H9 (cell line): ENCODE measurements at regions not wholly inside any gene's neighbourhood (a gene's known extent, or its start where the extent isn't known, plus 50 kb on each side); places are given as distances from the start of the nearest gene placed in this dataset.

ENCODE experiments used
- DNase-seq: peaks from one replicate; pipeline ENCODE4 v3.0.0-alpha.2; 2017
- H2AFZ ChIP-seq: one replicate; pipeline ENCODE4 v1.6.1; 2013; ENCODE audit warnings: mild to moderate bottlenecking, low read length, control low read depth, moderate library complexity
- H2AK5ac ChIP-seq: 2 replicates; pipeline ENCODE4 v1.6.1; 2013; ENCODE audit warnings: low read length, control low read depth, mixed read lengths; ENCODE audit not compliant: insufficient read length
- H2BK120ac ChIP-seq: one replicate; pipeline ENCODE4 v1.6.1; 2013; ENCODE audit warnings: low read depth, mild to moderate bottlenecking, low read length, control low read depth, inconsistent platforms; ENCODE audit not compliant: poor library complexity, severe bottlenecking
- H2BK12ac ChIP-seq: 2 replicates; pipeline ENCODE4 v1.6.1; 2013; ENCODE audit warnings: low read length, control low read depth, mixed read lengths, low read depth; ENCODE audit not compliant: insufficient read length
- H2BK15ac ChIP-seq: 2 replicates; pipeline ENCODE4 v1.6.1; 2013; ENCODE audit warnings: low read depth, low read length, control low read depth
- H2BK20ac ChIP-seq: one replicate; pipeline ENCODE4 v1.6.1; 2013; ENCODE audit warnings: low read depth, mild to moderate bottlenecking, low read length, control low read depth, inconsistent platforms; ENCODE audit not compliant: poor library complexity, severe bottlenecking
- H2BK5ac ChIP-seq: 2 replicates; pipeline ENCODE4 v1.6.1; 2013; ENCODE audit warnings: low read length, control low read depth, mixed read lengths; ENCODE audit not compliant: insufficient read length
- H3K14ac ChIP-seq: 2 replicates; pipeline ENCODE4 v1.6.1; 2013; ENCODE audit warnings: low read length, control low read depth; ENCODE audit not compliant: insufficient read depth
- H3K18ac ChIP-seq: 2 replicates; pipeline ENCODE4 v1.6.1; 2013; ENCODE audit warnings: low read depth, mild to moderate bottlenecking, mixed read lengths, low read length, control low read depth; ENCODE audit not compliant: insufficient read length
- H3K23ac ChIP-seq: 2 replicates; pipeline ENCODE4 v1.6.1; 2013; ENCODE audit warnings: low read length, control low read depth, mixed read lengths, low read depth; ENCODE audit not compliant: insufficient read length
- H3K23me2 ChIP-seq: 2 replicates; pipeline ENCODE4 v1.6.1; 2013; ENCODE audit warnings: low read depth, mild to moderate bottlenecking, mixed read lengths, low read length, control low read depth; ENCODE audit not compliant: insufficient read length, poor library complexity, severe bottlenecking
- H3K27ac ChIP-seq: 2 replicates; pipeline ENCODE4 v1.5.1; 2013; ENCODE audit warnings: low read length, control low read depth, mixed read lengths, low read depth; ENCODE audit not compliant: insufficient read length
- H3K27me3 ChIP-seq: 2 replicates; pipeline ENCODE4 v1.6.1; 2013; ENCODE audit warnings: low read length, control low read depth, inconsistent platforms; ENCODE audit not compliant: insufficient read depth
- H3K4ac ChIP-seq: 2 replicates; pipeline ENCODE4 v1.6.1; 2013; ENCODE audit warnings: low read depth, mild to moderate bottlenecking, control low read depth, inconsistent platforms, low read length, moderate library complexity
- H3K4me1 ChIP-seq: 2 replicates; pipeline ENCODE4 v1.6.1; 2013; ENCODE audit warnings: low read length, control low read depth, inconsistent platforms; ENCODE audit not compliant: insufficient read depth
- H3K4me2 ChIP-seq: 2 replicates; pipeline ENCODE4 v1.6.1; 2013; ENCODE audit warnings: low read length, control low read depth, mixed read lengths; ENCODE audit not compliant: insufficient read length, insufficient read depth
- H3K56ac ChIP-seq: 2 replicates; pipeline ENCODE4 v1.6.1; 2013; ENCODE audit warnings: low read depth, mild to moderate bottlenecking, mixed read lengths, low read length, control low read depth; ENCODE audit not compliant: insufficient read length
- H3K79me1 ChIP-seq: 2 replicates; pipeline ENCODE4 v1.6.1; 2013; ENCODE audit warnings: low read depth, mild to moderate bottlenecking, moderate library complexity, low read length, control low read depth, inconsistent platforms; ENCODE audit not compliant: insufficient read depth, poor library complexity, severe bottlenecking
- H3K79me2 ChIP-seq: 2 replicates; pipeline ENCODE4 v1.6.1; 2013; ENCODE audit warnings: low read length, control low read depth, inconsistent platforms; ENCODE audit not compliant: insufficient read depth
- H3K9ac ChIP-seq: 2 replicates; pipeline ENCODE4 v1.6.1; 2013; ENCODE audit warnings: low read length, control low read depth, mixed read lengths; ENCODE audit not compliant: insufficient read length; ENCODE audit errors: extremely low read depth
- H3K9me3 ChIP-seq: one replicate; pipeline ENCODE4 v1.6.1; 2013; ENCODE audit warnings: low read depth, low read length, inconsistent platforms; ENCODE audit not compliant: control insufficient read depth
- H3T11ph ChIP-seq: one replicate; pipeline ENCODE4 v1.6.1; 2013; ENCODE audit warnings: mild to moderate bottlenecking, low read length, control low read depth, inconsistent platforms
- H4K20me1 ChIP-seq: one replicate; pipeline ENCODE4 v1.6.1; 2013; ENCODE audit not compliant: control insufficient read depth, insufficient read length, insufficient read depth
- H4K5ac ChIP-seq: 2 replicates; pipeline ENCODE4 v1.6.1; 2013; ENCODE audit warnings: low read depth, mild to moderate bottlenecking, mixed read lengths, low read length, control low read depth; ENCODE audit not compliant: insufficient read length
- H4K8ac ChIP-seq: replicated peaks from 2 replicates; pipeline ENCODE4 v1.6.1; 2013; ENCODE audit warnings: low read length, control low read depth, mixed read lengths, low read depth; ENCODE audit not compliant: insufficient read length
- H4K91ac ChIP-seq: 2 replicates; pipeline ENCODE4 v1.6.1; 2013; ENCODE audit warnings: low read depth, mild to moderate bottlenecking, moderate library complexity, mixed read lengths, low read length, control low read depth; ENCODE audit not compliant: insufficient read length
- H3K27ac Mint-ChIP-seq, 3 experiments: 2 replicates in 2 of 3; 3 replicates in 1 of 3; pipeline ENCODE4 v1.8.0; 2020 to 2021; ENCODE audit warnings: mixed read lengths in 3 of 3, mild to moderate bottlenecking in 1 of 3, moderate library complexity in 1 of 3
- H3K27me3 Mint-ChIP-seq: 2 replicates; pipeline ENCODE4 v1.8.0; 2021; ENCODE audit warnings: low read depth, mild to moderate bottlenecking, moderate library complexity, mixed read lengths
- H3K36me3 Mint-ChIP-seq, 3 experiments: 2 replicates in 2 of 3; 3 replicates in 1 of 3; pipeline ENCODE4 v1.8.0; 2020 to 2021; ENCODE audit warnings: low read depth in 3 of 3, mixed read lengths in 3 of 3; ENCODE audit not compliant: insufficient read depth in 1 of 3
- H3K4me1 Mint-ChIP-seq, 2 experiments: 2 replicates each; pipeline ENCODE4 v1.8.0; 2020; ENCODE audit warnings: mixed read lengths in 2 of 2
- H3K4me3 Mint-ChIP-seq, 2 experiments: 2 replicates in 1 of 2; 3 replicates in 1 of 2; pipeline ENCODE4 v1.8.0; 2020 to 2021; ENCODE audit warnings: mild to moderate bottlenecking in 2 of 2, mixed read lengths in 2 of 2, moderate library complexity in 1 of 2
- H3K9me3 Mint-ChIP-seq, 2 experiments: 2 replicates in 1 of 2; 3 replicates in 1 of 2; pipeline ENCODE4 v1.8.0; 2020; ENCODE audit warnings: mild to moderate bottlenecking in 2 of 2, mixed read lengths in 2 of 2, moderate library complexity in 1 of 2
- CTCF ChIP-seq: fragments of 200-600 bp; sonication (generic); conservative IDR thresholded peaks from 3 replicates; pipeline ENCODE4 v1.8.0; 2021; ENCODE audit warnings: antibody characterized with exemption, mild to moderate bottlenecking
- WGBS: extraction: QIAGEN DNeasy Blood & Tissue Kit; methylation state at CpG from one replicate; pipeline ENCODE4 v1.1.7; 2013; ENCODE audit warnings: missing lambda C conversion rate, low lambda C conversion rate, mixed read lengths; ENCODE audit not compliant: insufficient read length; ENCODE audit errors: extremely low coverage; 5-methylcytosine and 5-hydroxymethylcytosine counted together

- Histone ChIP-seq H4K20me1 (no peaks in the 10 kb centered on the region), H3K4ac (no peak overlapping the region), H3K27ac (no peak overlapping the region), H2BK12ac (no peak overlapping the region), H2BK120ac (no peak overlapping the region), H3K14ac (no peak overlapping the region), H2BK5ac (no peak overlapping the region), H3K79me2 (no peaks in the 10 kb centered on the region), H2AK5ac (no peak overlapping the region), H2BK15ac (no peak overlapping the region), H3K23ac (no peak overlapping the region), H4K8ac (no peak overlapping the region), H3K23me2 (no peaks in the 10 kb centered on the region), H3K4me1 (no peaks in the 10 kb centered on the region), H2AFZ (no peak overlapping the region), H3T11ph (no peak overlapping the region), H3K27me3 (no peaks in the 10 kb centered on the region), H3K18ac (no peak overlapping the region), H3K9ac (no peak overlapping the region), H3K79me1 (no peaks in the 10 kb centered on the region), H2BK20ac (no peak overlapping the region), H3K9me3 (peaks cover 5% of the 10 kb centered on the region), H3K56ac (no peak overlapping the region), H3K4me2 (no peak overlapping the region), H4K91ac (no peak overlapping the region), H4K5ac (no peak overlapping the region)
- H3K9me3 Mint-ChIP-seq, result peaks cover 15 to 50% of the 10 kb centered on the region in 2 experiments
- no peak for TF ChIP-seq CTCF
- no peak for DNase-seq
- no peak overlapping the region for H3K4me3 Mint-ChIP-seq
- H3K36me3 Mint-ChIP-seq, result peaks cover 0 to 26% (median 2%) of the 10 kb centered on the region in 3 experiments; a peak in 5 of 7 replicates
- WGBS, result no CpG with 5 or more reads among the region's 1 CpG
- no peak overlapping the region for H3K27ac Mint-ChIP-seq
- peaks cover 0 to 4% of the 10 kb centered on the region in 2 experiments; a peak in 2 of 4 replicates for H3K4me1 Mint-ChIP-seq
- H3K27me3 Mint-ChIP-seq, result no peaks in the 10 kb centered on the region
Observed at GRCh38 chrX:21266949-21267348, 107.3 kb upstream of the CNKSR2 start.
